ENCODE measurements at regions not wholly inside any gene's neighbourhood (a gene's known extent, or its start where the extent isn't known, plus 50 kb on each side); places are given as distances from the start of the nearest gene placed in this dataset.

DNA sequence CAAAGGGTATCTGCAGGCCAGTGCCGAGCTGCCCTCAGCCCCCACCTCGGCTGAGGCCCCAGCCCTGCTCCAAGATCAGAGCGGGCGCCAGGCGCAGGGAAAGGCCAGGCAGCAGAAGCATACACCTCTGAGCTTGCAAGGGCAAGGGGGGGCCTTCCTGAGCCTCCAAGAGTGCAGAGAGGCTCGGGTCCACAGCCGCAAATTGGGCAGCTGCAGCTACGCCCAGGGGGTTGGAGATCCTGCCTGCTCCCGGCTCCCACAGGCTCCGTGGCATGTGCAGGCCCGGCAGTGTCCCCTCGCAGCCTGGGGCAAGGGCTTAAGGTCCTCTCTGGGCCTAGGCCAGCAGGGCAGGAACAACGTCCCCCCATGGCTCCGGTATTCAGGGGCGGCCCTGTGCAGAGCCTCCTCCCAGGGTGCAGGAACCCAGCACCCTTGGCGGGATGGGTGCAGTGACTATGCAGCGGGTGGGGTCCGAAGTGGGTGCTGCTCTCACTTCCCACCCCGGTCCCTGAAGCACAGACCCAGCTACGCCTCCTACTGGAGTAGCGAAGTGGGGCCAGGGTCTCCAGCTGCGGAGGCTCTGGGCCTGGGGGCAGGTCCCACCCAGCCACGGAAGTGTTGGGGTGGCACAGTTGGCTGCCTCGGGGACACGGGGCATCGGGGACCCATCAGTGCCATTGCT is 120.2 kb upstream of the TMEFF2 start:
- TF ChIP-seq CTCF (IDR thresholded peaks at IDR 0.05; ENCODE audit: poor library complexity) = no peak
- no peak for TF ChIP-seq EZH2 (IDR thresholded peaks at IDR 0.05; ENCODE audit: borderline replicate concordance)

Measured in hepatocyte (in vitro differentiated cells).